GM12878 (cell line): ENCODE measurements at regions not wholly inside any gene's neighbourhood (a gene's known extent, or its start where the extent isn't known, plus 50 kb on each side); places are given as distances from the start of the nearest gene placed in this dataset.

Experiments
- CTCF ChIP-seq, 3 experiments: IDR thresholded peaks in 2 of 3; conservative IDR thresholded peaks in 1 of 3; 2 replicates each; pipeline ENCODE4 v1.5.1; 2011; ENCODE audit warnings: low read depth in 3 of 3, low read length in 3 of 3, mild to moderate bottlenecking in 3 of 3, control low read depth in 2 of 3, moderate library complexity in 2 of 3, inconsistent platforms in 1 of 3, mixed read lengths in 1 of 3; ENCODE audit not compliant: control insufficient read depth in 2 of 3, insufficient read depth in 1 of 3; ENCODE audit errors: extremely low read depth in 1 of 3
- E2F4 ChIP-seq: IDR thresholded peaks from 2 replicates; pipeline ENCODE4 v1.6.1; 2012; ENCODE audit warnings: low read depth, low read length, improper control_type of control experiment
- NR2C1 ChIP-seq: fragments of 450-650 bp; IDR thresholded peaks from 2 replicates; pipeline ENCODE4 v1.6.1; 2017; ENCODE audit warnings: antibody characterized with exemption, mild to moderate bottlenecking, moderate library complexity
- POLR2AphosphoS5 ChIP-seq: IDR thresholded peaks from 2 replicates; pipeline ENCODE4 v1.6.1; 2011; ENCODE audit warnings: mild to moderate bottlenecking, low read length, inconsistent platforms
- TAF1 ChIP-seq: IDR thresholded peaks from 2 replicates; pipeline ENCODE4 v1.6.1; 2011; ENCODE audit warnings: mild to moderate bottlenecking, low read depth, low read length, borderline replicate concordance
- TBL1XR1 ChIP-seq: IDR thresholded peaks from 2 replicates; pipeline ENCODE4 v1.6.1; 2012; ENCODE audit warnings: low read depth, low read length, improper control_type of control experiment
- ZBTB11 ChIP-seq: fragments of 450-650 bp; formaldehyde crosslinking; IDR thresholded peaks from 2 replicates; pipeline ENCODE4 v1.5.0; 2022; ENCODE audit warnings: mild to moderate bottlenecking, missing genetic modification characterization

GRCh38 chr5:29296548-29296947 lies 1896.9 kb upstream of the CDH6 start (continued):
- TF ChIP-seq CTCF (IDR thresholded peaks at IDR 0.05 in 2 of 3, conservative IDR thresholded peaks at IDR 0.05 in 1 of 3; ENCODE audit: control insufficient read depth in 2 of 3, extremely low read depth in 1 of 3, insufficient read depth in 1 of 3, low read depth in 3 of 3, low read length in 3 of 3): no peak
- no peak for TF ChIP-seq ZBTB11
- no peak for TF ChIP-seq TBL1XR1
- TF ChIP-seq POLR2AphosphoS5: no peak
- TF ChIP-seq NR2C1: no peak
- no peak for TF ChIP-seq TAF1
- no peak for TF ChIP-seq E2F4
- TF ChIP-seq, all 136 proteins: peak for 0
